H9 (cell line): ENCODE measurements at regions not wholly inside any gene's neighbourhood (a gene's known extent, or its start where the extent isn't known, plus 50 kb on each side); places are given as distances from the start of the nearest gene placed in this dataset.

Experiments
- DNase-seq: peaks from one replicate; pipeline ENCODE4 v3.0.0-alpha.2; 2017
- H2AFZ ChIP-seq: one replicate; pipeline ENCODE4 v1.6.1; 2013; ENCODE audit warnings: mild to moderate bottlenecking, low read length, control low read depth, moderate library complexity
- H2AK5ac ChIP-seq: 2 replicates; pipeline ENCODE4 v1.6.1; 2013; ENCODE audit warnings: low read length, control low read depth, mixed read lengths; ENCODE audit not compliant: insufficient read length
- H2BK120ac ChIP-seq: one replicate; pipeline ENCODE4 v1.6.1; 2013; ENCODE audit warnings: low read depth, mild to moderate bottlenecking, low read length, control low read depth, inconsistent platforms; ENCODE audit not compliant: poor library complexity, severe bottlenecking
- H2BK12ac ChIP-seq: 2 replicates; pipeline ENCODE4 v1.6.1; 2013; ENCODE audit warnings: low read length, control low read depth, mixed read lengths, low read depth; ENCODE audit not compliant: insufficient read length
- H2BK15ac ChIP-seq: 2 replicates; pipeline ENCODE4 v1.6.1; 2013; ENCODE audit warnings: low read depth, low read length, control low read depth
- H2BK20ac ChIP-seq: one replicate; pipeline ENCODE4 v1.6.1; 2013; ENCODE audit warnings: low read depth, mild to moderate bottlenecking, low read length, control low read depth, inconsistent platforms; ENCODE audit not compliant: poor library complexity, severe bottlenecking
- H2BK5ac ChIP-seq: 2 replicates; pipeline ENCODE4 v1.6.1; 2013; ENCODE audit warnings: low read length, control low read depth, mixed read lengths; ENCODE audit not compliant: insufficient read length
- H3K14ac ChIP-seq: 2 replicates; pipeline ENCODE4 v1.6.1; 2013; ENCODE audit warnings: low read length, control low read depth; ENCODE audit not compliant: insufficient read depth
- H3K18ac ChIP-seq: 2 replicates; pipeline ENCODE4 v1.6.1; 2013; ENCODE audit warnings: low read depth, mild to moderate bottlenecking, mixed read lengths, low read length, control low read depth; ENCODE audit not compliant: insufficient read length
- H3K23ac ChIP-seq: 2 replicates; pipeline ENCODE4 v1.6.1; 2013; ENCODE audit warnings: low read length, control low read depth, mixed read lengths, low read depth; ENCODE audit not compliant: insufficient read length
- H3K23me2 ChIP-seq: 2 replicates; pipeline ENCODE4 v1.6.1; 2013; ENCODE audit warnings: low read depth, mild to moderate bottlenecking, mixed read lengths, low read length, control low read depth; ENCODE audit not compliant: insufficient read length, poor library complexity, severe bottlenecking
- H3K27ac ChIP-seq: 2 replicates; pipeline ENCODE4 v1.5.1; 2013; ENCODE audit warnings: low read length, control low read depth, mixed read lengths, low read depth; ENCODE audit not compliant: insufficient read length
- H3K27me3 ChIP-seq: 2 replicates; pipeline ENCODE4 v1.6.1; 2013; ENCODE audit warnings: low read length, control low read depth, inconsistent platforms; ENCODE audit not compliant: insufficient read depth
- H3K4ac ChIP-seq: 2 replicates; pipeline ENCODE4 v1.6.1; 2013; ENCODE audit warnings: low read depth, mild to moderate bottlenecking, control low read depth, inconsistent platforms, low read length, moderate library complexity
- H3K4me1 ChIP-seq: 2 replicates; pipeline ENCODE4 v1.6.1; 2013; ENCODE audit warnings: low read length, control low read depth, inconsistent platforms; ENCODE audit not compliant: insufficient read depth
- H3K4me2 ChIP-seq: 2 replicates; pipeline ENCODE4 v1.6.1; 2013; ENCODE audit warnings: low read length, control low read depth, mixed read lengths; ENCODE audit not compliant: insufficient read length, insufficient read depth
- H3K56ac ChIP-seq: 2 replicates; pipeline ENCODE4 v1.6.1; 2013; ENCODE audit warnings: low read depth, mild to moderate bottlenecking, mixed read lengths, low read length, control low read depth; ENCODE audit not compliant: insufficient read length
- H3K79me1 ChIP-seq: 2 replicates; pipeline ENCODE4 v1.6.1; 2013; ENCODE audit warnings: low read depth, mild to moderate bottlenecking, moderate library complexity, low read length, control low read depth, inconsistent platforms; ENCODE audit not compliant: insufficient read depth, poor library complexity, severe bottlenecking
- H3K79me2 ChIP-seq: 2 replicates; pipeline ENCODE4 v1.6.1; 2013; ENCODE audit warnings: low read length, control low read depth, inconsistent platforms; ENCODE audit not compliant: insufficient read depth
- H3K9ac ChIP-seq: 2 replicates; pipeline ENCODE4 v1.6.1; 2013; ENCODE audit warnings: low read length, control low read depth, mixed read lengths; ENCODE audit not compliant: insufficient read length; ENCODE audit errors: extremely low read depth
- H3K9me3 ChIP-seq: one replicate; pipeline ENCODE4 v1.6.1; 2013; ENCODE audit warnings: low read depth, low read length, inconsistent platforms; ENCODE audit not compliant: control insufficient read depth
- H3T11ph ChIP-seq: one replicate; pipeline ENCODE4 v1.6.1; 2013; ENCODE audit warnings: mild to moderate bottlenecking, low read length, control low read depth, inconsistent platforms
- H4K20me1 ChIP-seq: one replicate; pipeline ENCODE4 v1.6.1; 2013; ENCODE audit not compliant: control insufficient read depth, insufficient read length, insufficient read depth
- H4K5ac ChIP-seq: 2 replicates; pipeline ENCODE4 v1.6.1; 2013; ENCODE audit warnings: low read depth, mild to moderate bottlenecking, mixed read lengths, low read length, control low read depth; ENCODE audit not compliant: insufficient read length
- H4K8ac ChIP-seq: replicated peaks from 2 replicates; pipeline ENCODE4 v1.6.1; 2013; ENCODE audit warnings: low read length, control low read depth, mixed read lengths, low read depth; ENCODE audit not compliant: insufficient read length
- H4K91ac ChIP-seq: 2 replicates; pipeline ENCODE4 v1.6.1; 2013; ENCODE audit warnings: low read depth, mild to moderate bottlenecking, moderate library complexity, mixed read lengths, low read length, control low read depth; ENCODE audit not compliant: insufficient read length
- H3K27ac Mint-ChIP-seq, 3 experiments: 2 replicates in 2 of 3; 3 replicates in 1 of 3; pipeline ENCODE4 v1.8.0; 2020 to 2021; ENCODE audit warnings: mixed read lengths in 3 of 3, mild to moderate bottlenecking in 1 of 3, moderate library complexity in 1 of 3
- H3K27me3 Mint-ChIP-seq: 2 replicates; pipeline ENCODE4 v1.8.0; 2021; ENCODE audit warnings: low read depth, mild to moderate bottlenecking, moderate library complexity, mixed read lengths
- H3K36me3 Mint-ChIP-seq, 3 experiments: 2 replicates in 2 of 3; 3 replicates in 1 of 3; pipeline ENCODE4 v1.8.0; 2020 to 2021; ENCODE audit warnings: low read depth in 3 of 3, mixed read lengths in 3 of 3; ENCODE audit not compliant: insufficient read depth in 1 of 3
- H3K4me1 Mint-ChIP-seq, 2 experiments: 2 replicates each; pipeline ENCODE4 v1.8.0; 2020; ENCODE audit warnings: mixed read lengths in 2 of 2
- H3K4me3 Mint-ChIP-seq, 2 experiments: 2 replicates in 1 of 2; 3 replicates in 1 of 2; pipeline ENCODE4 v1.8.0; 2020 to 2021; ENCODE audit warnings: mild to moderate bottlenecking in 2 of 2, mixed read lengths in 2 of 2, moderate library complexity in 1 of 2
- H3K9me3 Mint-ChIP-seq, 2 experiments: 2 replicates in 1 of 2; 3 replicates in 1 of 2; pipeline ENCODE4 v1.8.0; 2020; ENCODE audit warnings: mild to moderate bottlenecking in 2 of 2, mixed read lengths in 2 of 2, moderate library complexity in 1 of 2
- WGBS: extraction: QIAGEN DNeasy Blood & Tissue Kit; methylation state at CpG from one replicate; pipeline ENCODE4 v1.1.7; 2013; ENCODE audit warnings: missing lambda C conversion rate, low lambda C conversion rate, mixed read lengths; ENCODE audit not compliant: insufficient read length; ENCODE audit errors: extremely low coverage; 5-methylcytosine and 5-hydroxymethylcytosine counted together
- TF ChIP-seq, protein P1 (sequence below): fragments of 200-600 bp; sonication (generic); conservative IDR thresholded peaks from 3 replicates; pipeline ENCODE4 v1.8.0; 2021; ENCODE audit warnings: antibody characterized with exemption, mild to moderate bottlenecking

DNA sequence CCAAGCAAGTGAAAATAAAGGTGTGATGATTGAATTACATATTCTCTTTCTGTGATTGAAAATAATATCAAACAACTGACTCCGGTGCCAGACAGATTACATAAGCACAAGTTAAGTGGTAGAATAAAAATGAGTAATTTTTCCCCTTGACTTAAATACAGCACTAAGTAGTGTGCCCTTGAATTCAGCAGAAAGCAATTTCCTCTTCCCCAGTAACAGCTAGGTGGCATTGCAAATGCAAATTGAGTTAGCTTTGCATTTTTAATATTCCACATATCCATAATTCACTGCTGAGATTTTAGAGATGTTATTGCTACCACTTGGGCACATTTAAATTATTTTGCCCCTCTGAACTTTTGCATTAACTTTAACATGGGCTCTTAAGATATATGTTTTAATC is 89.8 kb upstream of the NPVF start:
- Histone ChIP-seq H3T11ph (no peak overlapping the region), H3K14ac (no peak overlapping the region), H4K91ac (no peak overlapping the region), H3K27ac (no peak overlapping the region), H2BK5ac (no peak overlapping the region), H4K20me1 (no peaks in the 10 kb centered on the region), H2BK120ac (no peak overlapping the region), H3K4me2 (no peak overlapping the region), H2BK15ac (no peak overlapping the region), H3K23ac (no peak overlapping the region), H3K4me1 (peaks cover 4% of the 10 kb centered on the region; the same call in 1 of the 2 replicates), H3K18ac (no peak overlapping the region), H3K9ac (no peak overlapping the region), H2AK5ac (no peak overlapping the region), H3K79me2 (no peaks in the 10 kb centered on the region), H3K79me1 (no peaks in the 10 kb centered on the region), H2BK12ac (no peak overlapping the region), H3K4ac (no peak overlapping the region), H3K56ac (no peak overlapping the region), H3K27me3 (no peaks in the 10 kb centered on the region), H3K23me2 (no peaks in the 10 kb centered on the region), H4K8ac (no peak overlapping the region), H4K5ac (no peak overlapping the region), H2BK20ac (no peak overlapping the region), H2AFZ (no peak overlapping the region), H3K9me3 (no peaks in the 10 kb centered on the region)
- Mint-ChIP-seq H3K4me1 (peaks cover 13 to 19% of the 10 kb centered on the region in 2 experiments), H3K27me3 (no peaks in the 10 kb centered on the region), H3K27ac (0 out of 7 replicates have a peak overlapping the region, but pooled peaks of 1 of the 3 experiments have one; percentile 38), H3K36me3 (no peaks in the 10 kb centered on the region), H3K4me3 (no peak overlapping the region), H3K9me3 (no peaks in the 10 kb centered on the region)
- TF ChIP-seq, protein P1, sequence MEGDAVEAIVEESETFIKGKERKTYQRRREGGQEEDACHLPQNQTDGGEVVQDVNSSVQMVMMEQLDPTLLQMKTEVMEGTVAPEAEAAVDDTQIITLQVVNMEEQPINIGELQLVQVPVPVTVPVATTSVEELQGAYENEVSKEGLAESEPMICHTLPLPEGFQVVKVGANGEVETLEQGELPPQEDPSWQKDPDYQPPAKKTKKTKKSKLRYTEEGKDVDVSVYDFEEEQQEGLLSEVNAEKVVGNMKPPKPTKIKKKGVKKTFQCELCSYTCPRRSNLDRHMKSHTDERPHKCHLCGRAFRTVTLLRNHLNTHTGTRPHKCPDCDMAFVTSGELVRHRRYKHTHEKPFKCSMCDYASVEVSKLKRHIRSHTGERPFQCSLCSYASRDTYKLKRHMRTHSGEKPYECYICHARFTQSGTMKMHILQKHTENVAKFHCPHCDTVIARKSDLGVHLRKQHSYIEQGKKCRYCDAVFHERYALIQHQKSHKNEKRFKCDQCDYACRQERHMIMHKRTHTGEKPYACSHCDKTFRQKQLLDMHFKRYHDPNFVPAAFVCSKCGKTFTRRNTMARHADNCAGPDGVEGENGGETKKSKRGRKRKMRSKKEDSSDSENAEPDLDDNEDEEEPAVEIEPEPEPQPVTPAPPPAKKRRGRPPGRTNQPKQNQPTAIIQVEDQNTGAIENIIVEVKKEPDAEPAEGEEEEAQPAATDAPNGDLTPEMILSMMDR: peak; percentile 39; the same call in 2 of the 3 replicates
- DNase-seq: no peak
- no CpG with 5 or more reads among the region's 1 CpG for WGBS
